SK-N-SH treated with all-trans-retinoic acid at 6 μM for 48 hours (cell line): ENCODE measurements at regions not wholly inside any gene's neighbourhood (a gene's known extent, or its start where the extent isn't known, plus 50 kb on each side); places are given as distances from the start of the nearest gene placed in this dataset.

Source experiments
- ATAC-seq: fragments of 200-7000 bp; cut with Tn5 transposase; 3 replicates; pipeline ENCODE4 v1.9.1; 2020; ENCODE audit warnings: mild to moderate bottlenecking, moderate library complexity
- ARNTL ChIP-seq: fragments of 450-650 bp; formaldehyde crosslinking; IDR thresholded peaks from 2 replicates; pipeline ENCODE4 v1.5.0; 2020; ENCODE audit warnings: low read depth, mild to moderate bottlenecking, moderate library complexity, borderline replicate concordance
- BACH2 ChIP-seq: fragments of 250-450 bp; sonication (Bioruptor Pico); IDR thresholded peaks from 2 replicates; pipeline ENCODE4 v1.9.0; 2021; ENCODE audit warnings: mild to moderate bottlenecking, borderline replicate concordance
- CSDC2 ChIP-seq: fragments of 250-450 bp; sonication (Bioruptor Pico); IDR thresholded peaks from 2 replicates; pipeline ENCODE4 v1.5.0; 2020; ENCODE audit warnings: mild to moderate bottlenecking, moderate library complexity
- ESRRG ChIP-seq: fragments of 250-450 bp; sonication (Bioruptor Pico); IDR thresholded peaks from 2 replicates; pipeline ENCODE4 v1.6.1; 2021; ENCODE audit warnings: mild to moderate bottlenecking
- GLIS3 ChIP-seq: fragments of 250-450 bp; sonication (Bioruptor Pico); IDR thresholded peaks from 2 replicates; pipeline ENCODE4 v1.5.0; 2020; ENCODE audit warnings: mild to moderate bottlenecking, moderate library complexity
- ISL1 ChIP-seq: fragments of 250-450 bp; sonication (Bioruptor Pico); IDR thresholded peaks from 2 replicates; pipeline ENCODE4 v2.1.2; 2022; ENCODE audit warnings: mild to moderate bottlenecking, moderate library complexity
- PPARA ChIP-seq: fragments of 250-450 bp; sonication (Bioruptor Pico); IDR thresholded peaks from 2 replicates; pipeline ENCODE4 v1.5.0; 2020; ENCODE audit warnings: mild to moderate bottlenecking, borderline replicate concordance
- SNAI2 ChIP-seq: fragments of 250-450 bp; sonication (Bioruptor Pico); IDR thresholded peaks from 2 replicates; pipeline ENCODE4 v1.5.0; 2020; ENCODE audit warnings: mild to moderate bottlenecking, moderate library complexity
- TCF4 ChIP-seq: fragments of 250-450 bp; sonication (Bioruptor Pico); IDR thresholded peaks from 2 replicates; pipeline ENCODE4 v1.8.0; 2021; ENCODE audit warnings: mild to moderate bottlenecking, moderate library complexity, borderline replicate concordance
- TOX ChIP-seq: fragments of 250-450 bp; sonication (Bioruptor Pico); IDR thresholded peaks from 2 replicates; pipeline ENCODE4 v1.8.0; 2021; ENCODE audit warnings: mild to moderate bottlenecking, moderate library complexity, borderline replicate concordance
- ZC3H10 ChIP-seq: fragments of 250-450 bp; sonication (Bioruptor Pico); IDR thresholded peaks from 2 replicates; pipeline ENCODE4 v1.5.1; 2021; ENCODE audit warnings: mild to moderate bottlenecking, moderate library complexity
- ZFP3 ChIP-seq: fragments of 250-450 bp; sonication (Bioruptor Pico); IDR thresholded peaks from 2 replicates; pipeline ENCODE4 v1.5.0; 2020; ENCODE audit warnings: mild to moderate bottlenecking, moderate library complexity
- ZFP30 ChIP-seq: fragments of 450-650 bp; formaldehyde crosslinking; IDR thresholded peaks from 2 replicates; pipeline ENCODE4 v1.5.0; 2022; ENCODE audit warnings: mild to moderate bottlenecking, moderate library complexity
- TF ChIP-seq, protein P1 (sequence below): fragments of 250-450 bp; sonication (Bioruptor Pico); IDR thresholded peaks from 2 replicates; pipeline ENCODE4 v1.5.0; 2020; ENCODE audit warnings: mild to moderate bottlenecking, moderate library complexity
- TF ChIP-seq, protein P2 (sequence below): fragments of 250-450 bp; sonication (Bioruptor Pico); IDR thresholded peaks from 2 replicates; pipeline ENCODE4 v1.5.1; 2021; ENCODE audit warnings: mild to moderate bottlenecking, moderate library complexity
- TF ChIP-seq, protein P3 (sequence below): fragments of 250-450 bp; sonication (Bioruptor Pico); IDR thresholded peaks from 2 replicates; pipeline ENCODE4 v1.8.0; 2021; ENCODE audit warnings: low read depth, mild to moderate bottlenecking, moderate library complexity, borderline replicate concordance
- TF ChIP-seq, protein P4 (sequence below): fragments of 250-450 bp; sonication (Bioruptor Pico); IDR thresholded peaks from 2 replicates; pipeline ENCODE4 v1.5.1; 2020; ENCODE audit warnings: low read depth, mild to moderate bottlenecking, moderate library complexity
- TF ChIP-seq, protein P5 (sequence below): fragments of 250-450 bp; sonication (Bioruptor Pico); IDR thresholded peaks from 2 replicates; pipeline ENCODE4 v1.8.0; 2020; ENCODE audit warnings: mild to moderate bottlenecking, moderate library complexity, borderline replicate concordance

DNA sequence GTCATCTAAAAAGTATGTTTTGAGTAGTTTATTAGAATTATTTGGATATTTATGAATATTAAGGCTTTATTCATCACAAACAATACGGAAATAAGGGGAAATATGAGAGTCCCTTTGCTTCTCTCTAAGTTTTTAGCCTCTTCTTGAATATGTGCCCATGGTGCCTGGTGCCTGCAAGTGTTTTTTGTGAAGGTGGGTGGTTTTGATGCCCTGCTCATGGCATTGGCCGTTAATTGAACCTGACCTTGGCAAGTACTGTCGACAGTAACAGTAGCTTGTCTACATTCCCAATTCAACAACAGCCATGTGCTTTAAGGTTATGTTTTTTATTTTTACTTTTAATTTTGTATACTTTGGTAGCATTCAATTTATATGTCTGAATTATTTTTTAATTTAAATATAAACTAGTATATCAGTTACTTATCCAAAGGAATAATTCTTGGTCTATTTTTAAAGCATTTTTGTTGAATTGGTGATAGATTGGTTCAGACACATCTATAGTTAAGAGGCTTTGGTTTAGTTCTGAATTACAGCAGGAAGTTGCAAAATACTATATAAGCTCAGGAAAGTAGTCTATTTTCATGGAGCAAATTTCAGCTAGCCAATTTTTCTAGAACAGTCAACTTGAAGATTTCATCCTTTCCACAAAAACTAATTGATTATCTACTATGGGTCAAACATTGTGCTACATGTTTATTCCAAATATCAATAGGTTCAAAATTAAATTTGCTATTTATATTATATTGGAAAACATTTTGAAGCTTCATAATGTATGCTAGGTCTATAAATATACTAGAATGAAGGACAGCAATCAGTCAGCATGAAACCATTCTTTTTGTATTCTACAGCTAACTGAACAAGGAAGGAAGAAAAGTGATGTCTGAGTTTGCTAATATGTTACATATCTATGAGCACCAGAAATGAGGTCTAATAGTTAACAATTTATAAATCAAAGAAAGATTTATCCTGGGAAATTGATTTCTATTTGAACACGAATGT is 184.4 kb downstream of the MRPL39 start:
- TF ChIP-seq GLIS3 (CRISPR knock-in tag) = no peak
- TF ChIP-seq TOX (CRISPR knock-in tag) = no peak
- no peak for TF ChIP-seq CSDC2
- TF ChIP-seq, protein P1, sequence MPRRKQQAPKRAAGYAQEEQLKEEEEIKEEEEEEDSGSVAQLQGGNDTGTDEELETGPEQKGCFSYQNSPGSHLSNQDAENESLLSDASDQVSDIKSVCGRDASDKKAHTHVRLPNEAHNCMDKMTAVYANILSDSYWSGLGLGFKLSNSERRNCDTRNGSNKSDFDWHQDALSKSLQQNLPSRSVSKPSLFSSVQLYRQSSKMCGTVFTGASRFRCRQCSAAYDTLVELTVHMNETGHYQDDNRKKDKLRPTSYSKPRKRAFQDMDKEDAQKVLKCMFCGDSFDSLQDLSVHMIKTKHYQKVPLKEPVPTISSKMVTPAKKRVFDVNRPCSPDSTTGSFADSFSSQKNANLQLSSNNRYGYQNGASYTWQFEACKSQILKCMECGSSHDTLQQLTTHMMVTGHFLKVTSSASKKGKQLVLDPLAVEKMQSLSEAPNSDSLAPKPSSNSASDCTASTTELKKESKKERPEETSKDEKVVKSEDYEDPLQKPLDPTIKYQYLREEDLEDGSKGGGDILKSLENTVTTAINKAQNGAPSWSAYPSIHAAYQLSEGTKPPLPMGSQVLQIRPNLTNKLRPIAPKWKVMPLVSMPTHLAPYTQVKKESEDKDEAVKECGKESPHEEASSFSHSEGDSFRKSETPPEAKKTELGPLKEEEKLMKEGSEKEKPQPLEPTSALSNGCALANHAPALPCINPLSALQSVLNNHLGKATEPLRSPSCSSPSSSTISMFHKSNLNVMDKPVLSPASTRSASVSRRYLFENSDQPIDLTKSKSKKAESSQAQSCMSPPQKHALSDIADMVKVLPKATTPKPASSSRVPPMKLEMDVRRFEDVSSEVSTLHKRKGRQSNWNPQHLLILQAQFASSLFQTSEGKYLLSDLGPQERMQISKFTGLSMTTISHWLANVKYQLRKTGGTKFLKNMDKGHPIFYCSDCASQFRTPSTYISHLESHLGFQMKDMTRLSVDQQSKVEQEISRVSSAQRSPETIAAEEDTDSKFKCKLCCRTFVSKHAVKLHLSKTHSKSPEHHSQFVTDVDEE = no peak
- TF ChIP-seq, protein P2, sequence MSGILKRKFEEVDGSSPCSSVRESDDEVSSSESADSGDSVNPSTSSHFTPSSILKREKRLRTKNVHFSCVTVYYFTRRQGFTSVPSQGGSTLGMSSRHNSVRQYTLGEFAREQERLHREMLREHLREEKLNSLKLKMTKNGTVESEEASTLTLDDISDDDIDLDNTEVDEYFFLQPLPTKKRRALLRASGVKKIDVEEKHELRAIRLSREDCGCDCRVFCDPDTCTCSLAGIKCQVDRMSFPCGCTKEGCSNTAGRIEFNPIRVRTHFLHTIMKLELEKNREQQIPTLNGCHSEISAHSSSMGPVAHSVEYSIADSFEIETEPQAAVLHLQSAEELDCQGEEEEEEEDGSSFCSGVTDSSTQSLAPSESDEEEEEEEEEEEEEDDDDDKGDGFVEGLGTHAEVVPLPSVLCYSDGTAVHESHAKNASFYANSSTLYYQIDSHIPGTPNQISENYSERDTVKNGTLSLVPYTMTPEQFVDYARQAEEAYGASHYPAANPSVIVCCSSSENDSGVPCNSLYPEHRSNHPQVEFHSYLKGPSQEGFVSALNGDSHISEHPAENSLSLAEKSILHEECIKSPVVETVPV = no peak
- no peak for TF ChIP-seq ZFP30 (CRISPR knock-in tag)
- TF ChIP-seq ESRRG = no peak
- no peak for TF ChIP-seq ARNTL
- TF ChIP-seq, protein P3, sequence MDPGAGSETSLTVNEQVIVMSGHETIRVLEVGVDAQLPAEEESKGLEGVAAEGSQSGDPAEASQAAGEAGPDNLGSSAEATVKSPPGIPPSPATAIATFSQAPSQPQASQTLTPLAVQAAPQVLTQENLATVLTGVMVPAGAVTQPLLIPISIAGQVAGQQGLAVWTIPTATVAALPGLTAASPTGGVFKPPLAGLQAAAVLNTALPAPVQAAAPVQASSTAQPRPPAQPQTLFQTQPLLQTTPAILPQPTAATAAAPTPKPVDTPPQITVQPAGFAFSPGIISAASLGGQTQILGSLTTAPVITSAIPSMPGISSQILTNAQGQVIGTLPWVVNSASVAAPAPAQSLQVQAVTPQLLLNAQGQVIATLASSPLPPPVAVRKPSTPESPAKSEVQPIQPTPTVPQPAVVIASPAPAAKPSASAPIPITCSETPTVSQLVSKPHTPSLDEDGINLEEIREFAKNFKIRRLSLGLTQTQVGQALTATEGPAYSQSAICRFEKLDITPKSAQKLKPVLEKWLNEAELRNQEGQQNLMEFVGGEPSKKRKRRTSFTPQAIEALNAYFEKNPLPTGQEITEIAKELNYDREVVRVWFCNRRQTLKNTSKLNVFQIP (CRISPR knock-in tag) = no peak
- TF ChIP-seq PPARA (CRISPR knock-in tag) = no peak
- TF ChIP-seq, protein P4, sequence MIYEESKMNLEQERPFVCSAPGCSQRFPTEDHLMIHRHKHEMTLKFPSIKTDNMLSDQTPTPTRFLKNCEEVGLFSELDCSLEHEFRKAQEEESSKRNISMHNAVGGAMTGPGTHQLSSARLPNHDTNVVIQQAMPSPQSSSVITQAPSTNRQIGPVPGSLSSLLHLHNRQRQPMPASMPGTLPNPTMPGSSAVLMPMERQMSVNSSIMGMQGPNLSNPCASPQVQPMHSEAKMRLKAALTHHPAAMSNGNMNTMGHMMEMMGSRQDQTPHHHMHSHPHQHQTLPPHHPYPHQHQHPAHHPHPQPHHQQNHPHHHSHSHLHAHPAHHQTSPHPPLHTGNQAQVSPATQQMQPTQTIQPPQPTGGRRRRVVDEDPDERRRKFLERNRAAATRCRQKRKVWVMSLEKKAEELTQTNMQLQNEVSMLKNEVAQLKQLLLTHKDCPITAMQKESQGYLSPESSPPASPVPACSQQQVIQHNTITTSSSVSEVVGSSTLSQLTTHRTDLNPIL = no peak
- no peak for TF ChIP-seq TCF4 (CRISPR knock-in tag)
- no peak for TF ChIP-seq ISL1 (CRISPR knock-in tag)
- no peak for TF ChIP-seq ZFP3 (CRISPR knock-in tag)
- no peak for TF ChIP-seq SNAI2 (CRISPR knock-in tag)
- no peak for TF ChIP-seq ZC3H10 (CRISPR knock-in tag)
- TF ChIP-seq BACH2 = no peak
- TF ChIP-seq, protein P5, sequence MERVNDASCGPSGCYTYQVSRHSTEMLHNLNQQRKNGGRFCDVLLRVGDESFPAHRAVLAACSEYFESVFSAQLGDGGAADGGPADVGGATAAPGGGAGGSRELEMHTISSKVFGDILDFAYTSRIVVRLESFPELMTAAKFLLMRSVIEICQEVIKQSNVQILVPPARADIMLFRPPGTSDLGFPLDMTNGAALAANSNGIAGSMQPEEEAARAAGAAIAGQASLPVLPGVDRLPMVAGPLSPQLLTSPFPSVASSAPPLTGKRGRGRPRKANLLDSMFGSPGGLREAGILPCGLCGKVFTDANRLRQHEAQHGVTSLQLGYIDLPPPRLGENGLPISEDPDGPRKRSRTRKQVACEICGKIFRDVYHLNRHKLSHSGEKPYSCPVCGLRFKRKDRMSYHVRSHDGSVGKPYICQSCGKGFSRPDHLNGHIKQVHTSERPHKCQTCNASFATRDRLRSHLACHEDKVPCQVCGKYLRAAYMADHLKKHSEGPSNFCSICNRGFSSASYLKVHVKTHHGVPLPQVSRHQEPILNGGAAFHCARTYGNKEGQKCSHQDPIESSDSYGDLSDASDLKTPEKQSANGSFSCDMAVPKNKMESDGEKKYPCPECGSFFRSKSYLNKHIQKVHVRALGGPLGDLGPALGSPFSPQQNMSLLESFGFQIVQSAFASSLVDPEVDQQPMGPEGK = no peak
- TF ChIP-seq, all 23 proteins: peak for 0
- no peak for ATAC-seq

DNA sequence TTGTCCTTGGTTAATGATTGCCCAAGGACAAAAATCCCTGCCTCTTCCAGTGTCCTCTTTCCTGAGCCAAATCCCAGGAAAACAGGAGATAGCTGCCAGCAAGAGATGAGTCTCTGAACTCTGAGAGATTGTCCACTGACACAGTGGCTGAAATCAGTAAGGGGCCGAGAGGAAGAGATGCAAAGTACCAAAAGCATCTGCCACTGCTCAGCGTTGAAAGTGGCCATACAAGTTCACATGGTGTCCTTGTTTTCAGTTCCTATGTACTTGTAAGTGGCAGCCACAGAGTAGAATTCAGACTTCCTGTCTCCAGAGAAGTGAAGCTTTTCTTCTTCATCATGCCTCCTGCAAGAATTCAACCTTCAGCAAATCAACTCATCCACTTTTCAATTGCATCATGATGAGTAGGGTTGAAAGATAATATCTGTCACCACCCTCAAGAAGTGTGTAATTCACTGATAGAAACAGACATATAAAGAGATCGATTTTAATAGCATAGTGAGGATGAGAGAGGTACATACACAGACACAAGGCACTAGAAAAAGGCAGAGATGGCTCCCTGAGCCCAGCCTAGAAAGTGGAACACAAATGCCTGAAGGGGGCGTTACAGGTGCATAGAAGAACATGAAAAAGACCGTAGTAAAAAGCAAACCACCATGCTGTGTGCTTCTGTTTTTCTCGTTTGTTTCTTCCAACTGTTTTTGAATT is 185.8 kb downstream of the MRPL39 start:
- TF ChIP-seq, protein P2 = no peak
- TF ChIP-seq ZFP3 (CRISPR knock-in tag) = no peak
- TF ChIP-seq, protein P3 (CRISPR knock-in tag) = no peak
- no peak for TF ChIP-seq TCF4 (CRISPR knock-in tag)
- TF ChIP-seq ZFP30 (CRISPR knock-in tag) = no peak
- TF ChIP-seq ISL1 (CRISPR knock-in tag) = no peak
- TF ChIP-seq, protein P4 = no peak
- TF ChIP-seq PPARA (CRISPR knock-in tag) = no peak
- TF ChIP-seq ARNTL = no peak
- TF ChIP-seq, protein P5 = no peak
- ATAC-seq = peak; percentile 88
